ENCODE measurements at regions not wholly inside any gene's neighbourhood (a gene's known extent, or its start where the extent isn't known, plus 50 kb on each side); places are given as distances from the start of the nearest gene placed in this dataset.

DNA sequence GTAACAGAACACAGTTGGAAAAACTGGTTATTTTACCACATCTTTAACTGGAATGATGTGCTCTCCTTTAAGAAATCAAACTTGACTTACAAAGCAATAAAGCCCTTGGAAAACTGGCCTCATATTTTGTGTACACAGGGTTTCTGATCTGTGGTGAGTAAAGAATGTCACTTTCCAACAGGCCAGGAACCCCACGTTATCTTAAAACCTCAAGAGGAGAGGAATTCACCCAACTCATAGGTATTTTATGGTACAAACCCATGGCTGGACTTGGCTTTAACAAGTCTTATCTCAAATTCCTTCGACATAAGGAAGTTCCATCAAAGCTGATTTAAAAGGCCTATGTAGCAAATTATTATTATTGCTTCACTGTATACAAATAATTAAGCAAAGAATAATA, 1735.1 kb downstream of the PCDH7 start:
- ATAC-seq (no peak), DNase-seq (ENCODE audit: low read depth in 1 of 2, low spot score in 1 of 2) (no peak), FAIRE-seq (no peak)
- Histone ChIP-seq H3K27ac (no peak overlapping the region), H3K9me3 (no peaks in the 10 kb centered on the region), H3K4me3 (no peak overlapping the region), H3K4me2 (no peak overlapping the region), H3K4me1 (no peaks in the 10 kb centered on the region)
- POLR2A ChIA-PET = no interaction called here
- CTCF ChIA-PET = no interaction called here
- no peak for TF ChIP-seq ZC3H11A (IDR thresholded peaks at IDR 0.05)
- no peak for TF ChIP-seq HOXB5 (CRISPR knock-in tag; IDR thresholded peaks at IDR 0.05)
- no peak for TF ChIP-seq KDM5A (IDR thresholded peaks at IDR 0.05)
- TF ChIP-seq, protein P1, sequence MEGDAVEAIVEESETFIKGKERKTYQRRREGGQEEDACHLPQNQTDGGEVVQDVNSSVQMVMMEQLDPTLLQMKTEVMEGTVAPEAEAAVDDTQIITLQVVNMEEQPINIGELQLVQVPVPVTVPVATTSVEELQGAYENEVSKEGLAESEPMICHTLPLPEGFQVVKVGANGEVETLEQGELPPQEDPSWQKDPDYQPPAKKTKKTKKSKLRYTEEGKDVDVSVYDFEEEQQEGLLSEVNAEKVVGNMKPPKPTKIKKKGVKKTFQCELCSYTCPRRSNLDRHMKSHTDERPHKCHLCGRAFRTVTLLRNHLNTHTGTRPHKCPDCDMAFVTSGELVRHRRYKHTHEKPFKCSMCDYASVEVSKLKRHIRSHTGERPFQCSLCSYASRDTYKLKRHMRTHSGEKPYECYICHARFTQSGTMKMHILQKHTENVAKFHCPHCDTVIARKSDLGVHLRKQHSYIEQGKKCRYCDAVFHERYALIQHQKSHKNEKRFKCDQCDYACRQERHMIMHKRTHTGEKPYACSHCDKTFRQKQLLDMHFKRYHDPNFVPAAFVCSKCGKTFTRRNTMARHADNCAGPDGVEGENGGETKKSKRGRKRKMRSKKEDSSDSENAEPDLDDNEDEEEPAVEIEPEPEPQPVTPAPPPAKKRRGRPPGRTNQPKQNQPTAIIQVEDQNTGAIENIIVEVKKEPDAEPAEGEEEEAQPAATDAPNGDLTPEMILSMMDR (IDR thresholded peaks at IDR 0.05) = no peak
- no peak for TF ChIP-seq RFX5 (IDR thresholded peaks at IDR 0.05)
- TF ChIP-seq, protein P2, sequence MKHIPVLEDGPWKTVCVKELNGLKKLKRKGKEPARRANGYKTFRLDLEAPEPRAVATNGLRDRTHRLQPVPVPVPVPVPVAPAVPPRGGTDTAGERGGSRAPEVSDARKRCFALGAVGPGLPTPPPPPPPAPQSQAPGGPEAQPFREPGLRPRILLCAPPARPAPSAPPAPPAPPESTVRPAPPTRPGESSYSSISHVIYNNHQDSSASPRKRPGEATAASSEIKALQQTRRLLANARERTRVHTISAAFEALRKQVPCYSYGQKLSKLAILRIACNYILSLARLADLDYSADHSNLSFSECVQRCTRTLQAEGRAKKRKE (CRISPR knock-in tag; IDR thresholded peaks at IDR 0.05; ENCODE audit: low read depth) = no peak
- TF ChIP-seq, protein P3, sequence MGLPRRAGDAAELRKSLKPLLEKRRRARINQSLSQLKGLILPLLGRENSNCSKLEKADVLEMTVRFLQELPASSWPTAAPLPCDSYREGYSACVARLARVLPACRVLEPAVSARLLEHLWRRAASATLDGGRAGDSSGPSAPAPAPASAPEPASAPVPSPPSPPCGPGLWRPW (IDR thresholded peaks at IDR 0.05) = no peak
- TF ChIP-seq RAD21 (conservative IDR thresholded peaks at IDR 0.05 in 1 of 2, IDR thresholded peaks at IDR 0.05 in 1 of 2) = no peak
- no peak for TF ChIP-seq POLR2AphosphoS2 (conservative IDR thresholded peaks at IDR 0.05; ENCODE audit: low read length)
- no peak for TF ChIP-seq RNF2 (IDR thresholded peaks at IDR 0.05; ENCODE audit: borderline replicate concordance, low read depth)
- TF ChIP-seq CHD4 (IDR thresholded peaks at IDR 0.05; ENCODE audit: borderline replicate concordance) = no peak
- TF ChIP-seq HOXB13 (CRISPR knock-in tag; IDR thresholded peaks at IDR 0.05; ENCODE audit: low read depth) = no peak
- TF ChIP-seq EHF (CRISPR knock-in tag; IDR thresholded peaks at IDR 0.05) = no peak
- no peak for TF ChIP-seq EP300 (IDR thresholded peaks at IDR 0.05)
- 13% methylated on average over 2 of the region's 2 CpGs for WGBS (ENCODE audit: missing lambda C conversion rate)

DNA sequence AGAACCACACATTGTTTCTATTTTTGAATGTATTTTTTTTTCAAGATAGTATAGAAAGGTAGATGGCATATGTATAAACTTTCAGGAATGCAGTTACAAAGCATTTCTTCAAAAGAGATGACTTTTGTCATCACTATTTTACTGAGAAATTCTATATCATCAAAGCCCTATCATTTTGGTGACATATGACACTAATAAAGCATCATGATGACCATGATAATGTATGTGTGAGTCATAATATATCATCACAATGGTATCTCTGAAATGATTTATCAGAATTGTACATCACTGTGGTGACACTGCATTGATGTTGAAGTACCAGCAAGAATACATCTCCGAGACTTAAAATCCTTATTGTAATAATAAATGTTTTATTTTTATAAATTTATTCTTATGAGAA, 1740.8 kb downstream of the PCDH7 start:
- Histone ChIP-seq H3K27ac (no peak overlapping the region), H3K4me1 (no peaks in the 10 kb centered on the region), H3K4me2 (no peak overlapping the region), H3K4me3 (no peak overlapping the region), H3K9me3 (no peaks in the 10 kb centered on the region)
- no peak for ATAC-seq
- ChIA-PET POLR2A (no interaction called here), CTCF (no interaction called here)
- no peak for TF ChIP-seq TFCP2L1 (CRISPR knock-in tag; IDR thresholded peaks at IDR 0.05)
- TF ChIP-seq ESRRA (IDR thresholded peaks at IDR 0.05; ENCODE audit: borderline replicate concordance, low read length) = no peak
- TF ChIP-seq, protein P4, sequence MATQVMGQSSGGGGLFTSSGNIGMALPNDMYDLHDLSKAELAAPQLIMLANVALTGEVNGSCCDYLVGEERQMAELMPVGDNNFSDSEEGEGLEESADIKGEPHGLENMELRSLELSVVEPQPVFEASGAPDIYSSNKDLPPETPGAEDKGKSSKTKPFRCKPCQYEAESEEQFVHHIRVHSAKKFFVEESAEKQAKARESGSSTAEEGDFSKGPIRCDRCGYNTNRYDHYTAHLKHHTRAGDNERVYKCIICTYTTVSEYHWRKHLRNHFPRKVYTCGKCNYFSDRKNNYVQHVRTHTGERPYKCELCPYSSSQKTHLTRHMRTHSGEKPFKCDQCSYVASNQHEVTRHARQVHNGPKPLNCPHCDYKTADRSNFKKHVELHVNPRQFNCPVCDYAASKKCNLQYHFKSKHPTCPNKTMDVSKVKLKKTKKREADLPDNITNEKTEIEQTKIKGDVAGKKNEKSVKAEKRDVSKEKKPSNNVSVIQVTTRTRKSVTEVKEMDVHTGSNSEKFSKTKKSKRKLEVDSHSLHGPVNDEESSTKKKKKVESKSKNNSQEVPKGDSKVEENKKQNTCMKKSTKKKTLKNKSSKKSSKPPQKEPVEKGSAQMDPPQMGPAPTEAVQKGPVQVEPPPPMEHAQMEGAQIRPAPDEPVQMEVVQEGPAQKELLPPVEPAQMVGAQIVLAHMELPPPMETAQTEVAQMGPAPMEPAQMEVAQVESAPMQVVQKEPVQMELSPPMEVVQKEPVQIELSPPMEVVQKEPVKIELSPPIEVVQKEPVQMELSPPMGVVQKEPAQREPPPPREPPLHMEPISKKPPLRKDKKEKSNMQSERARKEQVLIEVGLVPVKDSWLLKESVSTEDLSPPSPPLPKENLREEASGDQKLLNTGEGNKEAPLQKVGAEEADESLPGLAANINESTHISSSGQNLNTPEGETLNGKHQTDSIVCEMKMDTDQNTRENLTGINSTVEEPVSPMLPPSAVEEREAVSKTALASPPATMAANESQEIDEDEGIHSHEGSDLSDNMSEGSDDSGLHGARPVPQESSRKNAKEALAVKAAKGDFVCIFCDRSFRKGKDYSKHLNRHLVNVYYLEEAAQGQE (IDR thresholded peaks at IDR 0.05) = no peak
- no peak for TF ChIP-seq RFX5 (IDR thresholded peaks at IDR 0.05)
- no peak for TF ChIP-seq JUNB (IDR thresholded peaks at IDR 0.05)
- TF ChIP-seq TP53 (CRISPR knock-in tag; IDR thresholded peaks at IDR 0.05) = no peak
- TF ChIP-seq, protein P1 (IDR thresholded peaks at IDR 0.05) = no peak
- no peak for TF ChIP-seq RNF2 (IDR thresholded peaks at IDR 0.05; ENCODE audit: borderline replicate concordance, low read depth)
- no peak for TF ChIP-seq CBX2 (IDR thresholded peaks at IDR 0.05; ENCODE audit: borderline replicate concordance, low read depth)
- TF ChIP-seq MAZ (IDR thresholded peaks at IDR 0.05; ENCODE audit: borderline replicate concordance, low read depth, low read length) = no peak
- TF ChIP-seq, protein P5, sequence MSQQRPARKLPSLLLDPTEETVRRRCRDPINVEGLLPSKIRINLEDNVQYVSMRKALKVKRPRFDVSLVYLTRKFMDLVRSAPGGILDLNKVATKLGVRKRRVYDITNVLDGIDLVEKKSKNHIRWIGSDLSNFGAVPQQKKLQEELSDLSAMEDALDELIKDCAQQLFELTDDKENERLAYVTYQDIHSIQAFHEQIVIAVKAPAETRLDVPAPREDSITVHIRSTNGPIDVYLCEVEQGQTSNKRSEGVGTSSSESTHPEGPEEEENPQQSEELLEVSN (IDR thresholded peaks at IDR 0.05; ENCODE audit: borderline replicate concordance, low read depth) = no peak
- no peak for TF ChIP-seq HOXB5 (CRISPR knock-in tag; IDR thresholded peaks at IDR 0.05)
- no peak for TF ChIP-seq HDAC2 (IDR thresholded peaks at IDR 0.05)
- no peak for TF ChIP-seq KDM5A (IDR thresholded peaks at IDR 0.05)
- TF ChIP-seq ZNF302 (CRISPR knock-in tag; IDR thresholded peaks at IDR 0.05) = no peak
- no peak for TF ChIP-seq CBX8 (IDR thresholded peaks at IDR 0.05)
- TF ChIP-seq CHD2 (IDR thresholded peaks at IDR 0.05; ENCODE audit: low read length, partially characterized antibody) = no peak
- no peak for TF ChIP-seq NFE2L2 (conservative IDR thresholded peaks at IDR 0.05; ENCODE audit: low read length)
- TF ChIP-seq NR3C1 (IDR thresholded peaks at IDR 0.05) = no peak
- no peak for TF ChIP-seq POLR2AphosphoS2 (conservative IDR thresholded peaks at IDR 0.05; ENCODE audit: low read length)
- WGBS (ENCODE audit: missing lambda C conversion rate) = 53% methylated on average over 1 of the region's 1 CpG
- DNase-seq (ENCODE audit: low read depth in 1 of 2, low spot score in 1 of 2) = no peak
- no peak for FAIRE-seq
